NCI-H510A (cell line): ENCODE measurements at regions not wholly inside any gene's neighbourhood (a gene's known extent, or its start where the extent isn't known, plus 50 kb on each side); places are given as distances from the start of the nearest gene placed in this dataset.

Source experiments
- DNase-seq: peaks from one replicate; lab custom pipeline; 2025; lab: John Stamatoyannopoulos, UW

DNA sequence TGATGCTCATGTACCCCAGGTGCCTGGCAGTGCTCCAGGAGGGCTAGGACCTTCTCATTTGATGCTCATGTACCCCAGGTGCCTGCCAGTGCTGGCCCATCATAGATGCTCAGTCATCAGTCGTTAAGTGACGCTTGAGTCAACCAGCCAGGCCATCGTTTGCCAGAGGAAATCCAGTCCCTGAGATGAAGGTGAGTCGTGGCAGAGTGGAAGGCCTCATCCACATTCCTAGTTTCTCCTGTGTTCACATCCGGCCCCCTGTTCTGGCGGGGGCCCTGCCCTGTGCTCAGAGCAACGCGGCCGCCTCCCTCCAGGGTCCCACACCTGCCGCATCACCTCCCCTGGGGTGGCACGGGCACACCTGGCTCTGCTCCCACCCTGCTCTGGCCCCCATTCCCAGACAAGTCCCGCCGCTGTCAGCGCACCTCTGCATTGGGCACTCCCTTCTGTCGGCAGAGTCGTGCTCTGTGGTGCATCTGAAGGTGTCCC lies 279.9 kb downstream of the BRD1 start:
- no peak for DNase-seq

DNA sequence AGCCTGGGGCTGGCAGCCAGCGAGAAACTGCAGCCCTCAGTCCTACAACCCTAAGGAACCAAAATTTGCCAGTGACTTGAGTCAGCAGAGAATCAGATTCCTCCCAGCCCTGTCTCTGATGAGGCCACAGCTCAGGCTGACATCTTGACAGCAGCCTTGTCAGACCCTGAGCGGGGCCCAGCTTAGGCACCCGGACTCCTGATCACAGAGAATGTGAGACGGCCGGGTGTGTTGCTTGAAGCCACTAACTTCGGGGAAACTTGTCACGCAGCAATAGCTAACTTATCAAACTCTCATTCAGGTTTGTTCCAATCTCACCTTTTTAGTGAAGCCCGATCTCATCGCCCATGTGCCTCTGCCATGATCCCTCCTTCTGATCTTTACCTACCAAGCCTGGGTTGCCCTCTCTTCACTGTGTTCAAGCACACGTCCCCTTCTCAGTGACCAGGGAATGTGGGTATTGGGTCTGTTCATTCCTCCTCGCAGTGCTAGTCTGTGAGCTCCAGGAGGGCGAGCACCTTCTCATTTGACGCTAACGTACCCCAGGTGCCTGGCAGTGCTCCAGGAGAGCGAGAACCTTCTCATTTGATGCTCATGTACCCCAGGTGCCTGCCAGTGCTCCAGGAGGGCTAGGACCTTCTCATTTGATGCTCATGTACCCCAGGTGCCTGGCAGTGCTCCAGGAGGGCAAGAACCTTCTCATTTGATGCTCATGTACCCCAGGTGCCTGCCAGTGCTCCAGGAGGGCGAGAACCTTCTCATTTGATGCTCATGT lies 280.7 kb downstream of the BRD1 start:
- no peak for DNase-seq

DNA sequence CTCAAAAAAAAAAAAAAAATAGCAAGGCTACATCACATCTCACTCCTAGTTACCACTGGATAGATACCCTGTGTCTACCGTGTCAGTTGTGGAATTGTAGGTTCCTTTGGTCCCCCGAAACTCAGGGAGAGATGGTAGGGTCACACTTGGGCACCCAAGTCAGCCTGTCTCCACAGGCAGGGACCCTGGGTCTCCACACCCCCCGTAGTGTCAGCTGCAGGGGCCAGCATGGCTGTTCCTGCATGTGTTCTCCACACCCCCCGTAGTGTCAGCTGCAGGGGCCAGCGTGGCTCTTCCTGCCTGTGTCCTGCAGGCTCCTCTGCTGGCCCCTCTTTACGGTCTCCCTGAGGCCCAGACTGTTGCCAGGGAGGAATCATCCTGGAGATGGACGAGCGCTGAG lies 282.1 kb downstream of the BRD1 start:
- DNase-seq: no peak

DNA sequence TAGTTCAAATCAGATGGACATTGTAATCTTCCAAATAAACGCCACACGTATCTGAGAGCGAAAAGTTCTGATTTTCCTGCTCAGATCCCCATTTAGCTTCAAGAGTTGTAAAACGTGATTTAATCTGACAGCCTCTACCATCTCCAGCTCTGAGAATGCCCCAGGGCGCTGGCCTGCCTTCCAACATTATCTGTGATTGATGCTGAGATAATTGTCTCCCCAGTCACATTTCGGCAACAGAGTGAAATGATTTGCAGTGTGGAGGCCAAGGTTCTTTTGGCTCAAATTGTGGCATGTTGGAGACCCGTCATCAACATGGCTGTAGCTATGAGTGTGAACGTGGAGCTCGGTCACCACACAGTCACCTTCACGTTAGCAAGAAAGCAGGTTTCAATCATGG lies 283.4 kb downstream of the BRD1 start:
- DNase-seq: no peak

DNA sequence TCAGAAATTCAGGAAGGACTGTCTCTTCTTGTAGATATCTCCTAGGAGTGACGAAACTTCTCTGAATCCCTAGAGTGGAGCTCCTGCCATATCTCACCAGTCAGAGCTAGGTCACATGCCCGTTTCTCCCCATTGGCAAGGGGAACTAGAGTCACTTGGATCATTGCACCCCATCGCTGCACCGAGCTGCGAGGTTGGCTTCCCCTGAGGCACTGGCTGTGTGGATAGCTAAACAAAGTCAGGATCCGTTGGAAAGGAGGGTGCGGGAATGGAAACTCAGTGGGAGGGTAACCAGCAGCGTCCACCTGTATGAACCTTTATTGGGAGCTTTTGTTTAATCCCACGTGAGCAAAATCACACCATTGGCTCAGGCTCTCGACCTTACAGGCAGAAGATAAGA lies 283.8 kb downstream of the BRD1 start:
- no peak for DNase-seq

DNA sequence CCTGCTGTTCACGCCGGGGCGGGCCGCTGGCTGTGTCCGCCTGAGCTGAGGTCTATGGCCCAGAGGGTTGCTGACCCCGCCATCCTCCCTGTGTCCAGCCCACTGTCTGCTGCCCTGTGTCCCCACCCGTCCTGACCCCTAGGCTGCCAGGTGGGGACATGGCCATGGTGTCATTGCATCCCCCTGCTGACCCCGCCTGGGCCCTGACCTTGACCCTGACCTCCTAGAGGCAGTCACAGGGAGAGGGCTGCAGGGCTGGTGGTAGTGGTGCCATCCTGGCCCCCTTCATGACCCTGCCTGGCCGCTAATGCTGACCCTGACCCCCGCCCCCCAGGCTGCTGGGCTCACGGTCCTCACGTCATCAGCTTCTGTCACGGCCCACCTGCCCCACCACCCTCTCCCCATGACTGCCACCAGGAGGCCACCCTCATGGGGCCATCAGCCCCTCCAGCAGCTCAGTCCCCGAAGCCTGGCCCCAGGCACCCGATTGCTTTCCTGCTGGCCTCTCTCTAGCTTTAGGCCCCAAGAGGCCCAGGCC lies 285.9 kb downstream of the BRD1 start:
- DNase-seq: no peak

DNA sequence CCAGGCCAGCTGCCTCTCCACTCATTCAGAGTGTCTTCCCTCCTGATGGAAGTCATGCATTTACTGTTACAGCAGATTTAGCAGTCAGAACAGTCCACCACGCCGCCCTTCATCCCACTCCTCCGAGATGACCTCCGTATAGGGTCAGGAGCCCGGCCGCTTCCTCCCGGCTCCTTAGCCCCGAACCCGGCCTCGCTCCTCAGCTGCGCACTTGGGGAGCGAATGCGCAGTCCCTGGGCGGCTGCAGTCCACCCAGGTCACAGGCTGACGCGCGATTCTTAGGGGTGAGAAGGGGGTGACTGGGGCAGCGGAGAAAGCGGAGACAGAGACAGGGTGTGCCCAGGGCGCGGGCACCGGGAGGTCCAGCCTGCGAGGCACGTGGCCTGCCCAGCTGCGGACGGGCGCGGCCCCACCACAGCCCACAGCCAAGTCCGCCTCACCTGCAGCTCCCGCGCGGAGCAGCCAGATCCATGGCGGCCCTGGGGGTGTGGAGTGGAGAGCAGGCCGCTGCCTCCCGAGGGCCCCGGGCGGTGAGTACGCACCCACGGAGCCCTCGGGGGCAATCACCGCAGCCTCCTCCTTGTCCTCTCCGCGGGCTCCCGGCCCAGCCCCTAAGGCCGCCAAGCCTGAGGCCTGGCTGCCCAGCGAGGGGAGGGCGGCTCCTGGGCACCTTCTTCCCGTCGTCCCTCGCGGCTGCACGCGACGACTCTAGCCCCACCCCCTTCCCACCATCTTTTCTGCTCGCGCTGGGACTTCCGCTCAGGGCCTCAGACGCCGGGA lies 286.6 kb downstream of the BRD1 start:
- no peak for DNase-seq

DNA sequence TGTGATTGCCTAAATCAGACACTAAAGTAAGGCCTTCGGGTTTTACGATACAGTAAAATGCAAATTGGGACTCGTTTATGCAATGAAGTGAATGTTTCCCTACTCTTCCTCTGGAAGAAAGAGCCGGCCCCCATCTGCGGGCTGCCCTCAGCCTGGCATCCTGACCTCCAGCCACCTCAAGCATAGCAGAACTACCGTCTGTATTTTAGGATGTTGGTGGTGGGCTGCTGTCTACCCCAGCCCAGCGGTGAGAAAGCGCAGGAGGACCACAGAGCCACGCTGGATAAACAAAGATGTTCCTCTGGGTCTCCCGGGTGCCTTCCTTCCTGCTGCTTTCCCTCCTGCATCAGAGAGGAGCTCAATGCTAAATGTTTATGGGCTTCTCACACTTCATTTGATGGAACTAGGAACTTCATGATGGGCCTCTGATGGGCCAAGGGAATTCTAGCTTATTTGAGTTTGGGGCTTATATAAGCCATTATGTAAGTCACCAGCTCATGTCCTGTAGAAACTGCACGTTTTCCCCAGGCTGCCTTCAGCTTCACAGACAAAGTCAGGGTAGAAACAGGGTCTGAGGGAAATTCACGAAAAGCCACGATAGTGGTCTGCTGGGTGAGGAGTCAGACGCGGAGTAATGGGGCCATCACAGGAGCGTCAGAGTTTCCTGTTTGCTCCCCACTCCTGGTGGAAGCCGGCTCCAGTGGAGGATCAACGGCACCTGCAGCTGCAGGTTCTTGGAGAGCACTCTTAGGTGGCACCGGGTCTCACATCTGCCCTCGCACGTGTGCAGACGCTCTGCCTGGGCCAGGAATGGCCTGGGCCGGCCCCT lies 287.4 kb downstream of the BRD1 start:
- DNase-seq: peak; percentile 36

DNA sequence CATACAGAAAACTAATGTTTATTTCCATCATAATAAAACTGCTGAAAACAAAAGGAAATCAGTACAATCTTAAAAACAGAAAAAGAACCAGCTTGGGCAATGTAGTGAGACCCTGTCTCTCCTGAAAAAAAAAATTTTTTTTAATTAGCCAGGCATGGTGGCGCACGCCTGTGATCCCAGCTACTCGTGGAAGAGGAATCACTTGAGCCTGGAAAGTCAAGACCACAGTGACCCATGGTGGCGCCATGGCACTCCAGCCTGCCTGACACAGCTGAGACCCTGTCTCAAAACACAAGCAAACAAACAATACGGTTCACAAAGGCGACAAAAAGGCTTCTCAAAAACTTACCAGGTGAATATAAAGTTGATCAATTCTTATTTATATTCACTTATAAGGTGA lies 289.7 kb downstream of the BRD1 start:
- DNase-seq: no peak

DNA sequence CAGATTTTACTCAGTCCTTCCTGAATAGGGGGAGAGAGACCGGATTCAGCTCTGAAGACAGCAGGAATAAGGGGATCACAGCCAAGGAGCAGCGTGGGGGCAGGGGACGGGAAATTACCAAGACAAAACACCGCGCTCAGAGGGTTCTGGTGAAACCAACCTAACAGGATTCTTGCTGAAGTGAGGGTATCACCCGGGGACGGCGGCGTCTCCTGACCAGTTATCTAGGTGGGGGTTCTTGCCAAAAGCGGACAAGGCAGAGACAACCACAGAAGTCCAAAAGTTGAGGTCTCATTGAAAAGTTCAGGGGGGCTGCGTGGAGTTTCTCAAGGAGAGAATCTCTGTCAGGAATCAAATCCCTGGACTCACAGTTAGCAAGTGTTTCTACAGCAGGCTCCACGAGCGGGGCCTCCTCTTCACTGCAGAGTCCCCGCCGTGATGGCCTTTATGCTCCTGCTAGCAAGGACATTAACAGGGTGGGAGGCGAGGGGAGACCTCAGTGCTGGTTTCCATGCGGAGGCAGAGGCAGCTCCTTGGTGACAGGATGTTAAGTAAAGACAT lies 291.0 kb downstream of the BRD1 start:
- no peak for DNase-seq

DNA sequence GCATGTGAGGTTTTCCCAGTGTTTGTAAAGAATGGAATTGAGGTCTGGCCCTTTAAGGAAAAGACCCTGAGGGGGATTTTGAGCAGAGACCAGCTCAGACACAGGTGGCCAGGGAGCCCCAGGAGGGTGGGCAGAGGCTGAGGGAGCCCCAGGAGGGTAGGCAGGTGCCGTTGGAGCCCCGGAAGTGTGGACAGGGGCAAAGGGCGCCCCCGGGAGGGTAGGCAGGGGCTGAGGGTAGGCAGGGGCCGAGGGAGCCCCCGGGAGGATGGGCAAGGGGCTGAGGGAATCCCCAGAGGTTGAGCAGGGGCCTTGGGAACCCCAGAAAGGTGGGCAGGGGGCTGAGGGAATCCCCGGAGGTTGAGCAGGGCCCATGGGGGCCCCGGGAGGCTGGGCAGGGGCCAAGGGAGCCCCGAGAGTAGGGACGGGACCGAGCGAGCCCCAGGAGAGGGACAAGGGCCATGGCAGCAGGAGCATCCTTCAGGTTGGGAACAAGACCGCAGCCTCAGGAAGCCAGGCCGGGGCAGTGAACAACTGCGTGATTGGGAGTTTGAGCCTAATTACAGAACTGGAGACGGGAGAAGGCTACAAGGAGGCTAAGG lies 292.0 kb downstream of the BRD1 start:
- DNase-seq: no peak

DNA sequence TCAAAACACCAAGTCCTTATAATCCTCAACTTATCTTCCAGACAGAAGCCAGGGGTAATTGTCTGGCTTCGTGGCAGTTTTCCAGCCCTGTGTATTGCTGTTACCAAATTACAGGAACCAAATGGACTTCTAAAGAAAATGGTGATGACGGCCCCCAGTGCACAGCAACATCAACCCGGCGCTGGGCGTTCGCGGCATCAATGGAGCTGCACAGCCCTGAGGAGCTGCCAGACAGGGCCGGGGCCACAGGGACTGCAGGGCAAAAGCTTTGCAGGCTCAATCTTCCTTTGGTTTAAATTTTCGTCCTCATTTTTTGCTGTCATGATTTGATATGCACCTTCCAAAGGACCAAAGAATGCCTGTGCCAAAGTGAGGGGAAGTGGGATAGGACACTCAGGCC lies 292.5 kb downstream of the BRD1 start:
- no peak for DNase-seq

DNA sequence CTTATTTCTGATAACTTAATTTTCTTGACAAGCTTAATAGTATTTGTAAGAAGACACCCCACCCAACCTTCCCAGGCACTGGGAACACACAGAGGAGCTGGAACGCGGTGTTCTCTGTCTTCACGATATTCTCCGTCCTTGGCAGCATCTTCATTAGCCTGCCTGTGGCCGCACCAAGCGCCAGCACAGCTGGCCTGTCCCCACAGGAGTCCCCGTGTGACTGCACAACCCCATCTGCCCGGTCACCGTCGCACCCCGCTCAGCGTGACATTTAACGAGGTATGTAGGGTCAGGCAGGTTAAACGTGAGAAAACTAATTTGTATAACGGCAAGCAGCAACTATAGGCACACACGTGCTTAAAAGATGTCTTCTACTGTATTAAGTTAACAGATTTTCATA lies 293.3 kb downstream of the BRD1 start:
- DNase-seq: no peak

DNA sequence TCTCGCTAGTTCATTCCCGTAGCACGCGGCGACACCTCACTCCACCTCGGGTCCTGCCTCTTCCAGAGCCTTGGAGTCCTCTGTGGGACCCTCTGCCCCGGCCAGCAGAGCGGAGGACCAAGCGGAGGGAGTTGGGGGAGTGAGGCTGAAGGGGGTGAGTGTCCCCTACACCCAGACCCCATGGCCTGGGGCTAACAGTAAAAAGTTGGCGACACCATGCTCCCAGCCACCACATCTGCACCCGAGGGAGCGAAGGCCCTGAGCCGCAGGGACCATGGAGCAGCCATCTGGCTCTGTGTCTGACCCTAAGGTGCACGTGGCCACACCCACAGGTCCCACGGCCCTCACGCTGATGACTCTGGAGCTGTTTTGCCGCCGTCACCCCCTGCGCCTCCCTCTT lies 293.8 kb downstream of the BRD1 start:
- DNase-seq: no peak

DNA sequence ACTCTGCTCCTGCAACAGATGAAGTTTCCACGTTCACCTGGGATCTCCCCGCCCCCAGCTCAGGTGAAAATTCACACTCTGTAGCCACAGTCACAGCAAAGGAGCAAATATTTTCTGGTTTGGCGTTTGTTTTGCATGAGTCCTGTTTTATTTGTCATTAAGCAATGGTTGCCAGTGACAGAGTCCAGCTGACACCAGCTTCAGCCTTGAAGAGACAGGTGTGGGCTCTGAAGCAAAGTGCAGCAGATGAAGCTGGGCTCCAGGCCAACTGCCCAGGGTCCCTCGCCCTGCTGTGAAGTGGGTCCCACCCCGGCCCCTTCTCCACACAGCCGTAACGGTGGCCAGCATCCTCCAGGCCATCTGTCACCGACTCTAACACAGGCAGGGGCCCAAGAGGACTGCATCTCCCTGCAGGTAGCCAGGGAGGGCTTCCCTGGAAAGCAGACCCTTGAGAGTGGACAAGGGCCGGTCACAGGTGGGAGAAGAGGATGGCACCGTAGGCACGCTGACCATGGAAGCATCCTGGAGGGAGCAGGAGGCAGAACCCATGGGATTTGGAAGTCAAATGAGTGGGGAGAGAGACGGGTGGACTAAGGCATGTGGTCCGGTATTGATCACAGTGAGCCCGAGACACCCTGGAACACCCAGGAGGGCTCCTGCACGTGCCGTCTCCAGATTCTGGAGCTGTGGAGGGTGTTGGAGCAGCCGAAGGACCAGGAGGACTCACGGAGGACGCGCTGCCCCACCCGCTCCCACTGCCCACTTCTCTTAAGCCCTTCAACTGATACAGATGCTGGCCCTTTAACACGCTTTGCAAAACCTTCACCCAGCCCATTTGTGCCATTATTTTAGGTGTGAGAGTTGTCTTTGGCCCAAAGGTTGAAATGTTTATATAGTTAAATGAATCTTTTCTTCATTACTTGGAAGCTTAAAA lies 294.5 kb downstream of the BRD1 start:
- no peak for DNase-seq

DNA sequence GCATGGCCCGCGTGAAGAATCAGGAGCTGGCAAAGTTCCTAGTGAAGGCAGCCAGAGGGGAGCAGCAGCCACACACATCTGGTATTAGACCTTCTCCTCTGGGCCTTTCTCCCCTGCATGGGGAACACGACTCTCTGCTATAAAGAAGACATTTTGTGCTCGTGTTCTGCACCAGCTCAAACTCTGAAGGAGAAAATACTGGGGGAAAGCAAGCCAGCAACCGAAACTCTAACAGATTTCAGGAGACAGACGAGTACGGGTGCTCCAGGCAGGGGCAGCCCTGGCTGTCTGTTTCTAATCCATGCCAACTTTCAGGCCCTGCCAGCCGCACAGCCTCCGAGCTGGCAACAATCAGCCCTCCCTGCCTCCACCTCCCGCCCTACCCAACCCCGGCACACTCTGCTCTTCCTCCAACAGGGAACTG lies 296.3 kb downstream of the BRD1 start:
- no peak for DNase-seq

DNA sequence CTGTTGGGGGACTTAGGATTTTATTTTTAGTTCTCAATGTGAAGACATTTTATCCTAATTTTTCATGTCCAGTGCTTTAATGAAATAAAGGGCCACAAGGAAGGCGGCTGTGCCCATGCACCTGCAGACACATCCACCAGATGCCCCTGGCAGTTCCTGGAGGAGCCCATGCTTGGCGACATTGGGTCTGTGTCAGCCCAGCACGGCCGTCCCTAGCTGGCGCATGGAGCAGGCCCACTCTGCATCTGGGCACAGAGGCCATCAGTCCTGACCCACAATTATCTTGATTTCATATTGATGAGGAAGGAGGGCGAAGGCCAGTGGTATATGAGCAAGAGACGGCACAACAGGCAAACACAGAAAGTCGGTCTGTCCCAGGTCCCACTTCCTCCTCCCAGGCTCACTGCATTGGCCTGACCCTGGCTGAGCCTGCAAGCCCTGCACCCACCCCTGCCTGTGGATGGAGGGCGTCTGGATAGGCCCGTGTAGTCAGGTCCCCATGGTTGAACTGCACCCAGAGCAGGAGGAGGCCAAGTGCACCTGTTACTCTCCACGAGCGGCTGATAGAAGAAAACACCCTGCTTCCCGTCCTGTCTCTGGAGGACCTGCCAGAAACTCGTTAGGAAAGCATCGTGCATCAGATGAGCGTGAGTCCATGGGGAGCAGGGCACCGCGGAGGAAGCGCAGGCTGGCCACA lies 296.9 kb downstream of the BRD1 start:
- no peak for DNase-seq

DNA sequence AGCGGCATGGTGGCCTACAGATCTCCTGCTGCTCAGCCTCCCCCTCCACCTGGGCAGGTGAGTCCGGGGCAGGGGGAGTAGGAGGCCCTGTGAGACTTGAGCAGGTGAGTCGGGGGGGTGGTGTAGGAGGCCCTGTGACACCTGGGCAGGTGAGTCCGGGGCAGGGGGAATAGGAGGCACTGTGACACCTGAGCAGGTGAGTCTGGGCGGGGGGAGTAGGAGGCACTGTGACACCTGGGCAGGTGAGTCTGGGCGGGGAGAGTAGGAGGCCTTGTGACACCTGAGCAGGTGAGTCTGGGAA lies 299.3 kb downstream of the BRD1 start:
- DNase-seq: peak; percentile 80

DNA sequence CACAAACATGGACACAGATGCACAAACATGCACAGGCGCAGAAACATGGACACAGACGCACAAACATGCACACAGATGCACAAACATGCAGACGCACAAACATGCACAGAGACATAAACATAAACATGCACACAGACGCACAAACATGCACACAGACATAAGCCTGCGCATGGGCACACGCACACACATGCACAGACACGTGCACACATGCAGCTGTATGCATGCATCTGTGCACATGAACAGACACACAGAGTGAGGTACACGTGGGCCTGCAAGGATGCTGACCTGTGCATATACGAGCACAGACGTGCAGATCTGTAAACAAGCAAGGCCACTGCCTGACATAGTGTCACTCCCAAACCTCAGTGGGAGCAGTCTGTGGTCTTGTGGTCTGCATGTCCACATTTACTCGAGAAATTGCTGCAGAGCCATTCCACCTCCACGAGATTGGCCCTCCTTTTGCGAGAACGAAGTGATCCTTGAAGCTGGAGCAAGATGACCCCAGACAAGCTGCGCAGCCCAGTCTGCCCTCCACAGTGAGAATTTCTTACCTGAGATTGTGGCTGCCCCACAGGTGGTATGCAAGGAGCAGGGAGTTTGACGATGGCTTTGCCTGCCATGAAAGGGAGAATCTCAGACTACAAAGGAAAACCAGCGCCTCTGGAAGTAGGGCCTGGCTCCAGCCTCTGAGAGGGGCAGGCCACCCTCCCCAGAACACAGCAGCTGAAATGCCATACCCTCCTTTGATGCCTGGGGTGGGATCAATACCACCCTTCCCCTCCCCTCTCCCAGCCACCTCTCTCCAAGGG lies 299.9 kb downstream of the BRD1 start:
- no peak for DNase-seq
